Ovary (tissue), 3 donors: ENCODE measurements at regions not wholly inside any gene's neighbourhood (a gene's known extent, or its start where the extent isn't known, plus 50 kb on each side); places are given as distances from the start of the nearest gene placed in this dataset.
"Not testable (repeated sequence)": the region's sequence is repeated elsewhere in the genome, so short reads cannot be mapped to it uniquely, and the experiment has no call there.

ENCODE experiments used
- EP300 ChIP-seq: sonication (generic); formaldehyde crosslinking; IDR thresholded peaks from one replicate; pipeline ENCODE4 v1.6.1; 2017; ENCODE audit warnings: antibody characterized with exemption
- POLR2A ChIP-seq: fragments of 450-650 bp; IDR thresholded peaks from one replicate; pipeline ENCODE4 v1.6.1; 2017; ENCODE audit warnings: antibody characterized with exemption, mild to moderate bottlenecking, moderate library complexity
- TF ChIP-seq, protein P1 (sequence below), 3 donors: fragments of 450-650 bp in 2 of 3; fragments of 200-600 bp in 1 of 3; IDR thresholded peaks; one replicate each; pipeline versions ENCODE4 v1.5.1 to v1.8.0; 2016 to 2022; ENCODE audit warnings: antibody characterized with exemption in 3 of 3, mild to moderate bottlenecking in 1 of 3
- donor health status: DM: no; HTN: no; CAD: no.

DNA sequence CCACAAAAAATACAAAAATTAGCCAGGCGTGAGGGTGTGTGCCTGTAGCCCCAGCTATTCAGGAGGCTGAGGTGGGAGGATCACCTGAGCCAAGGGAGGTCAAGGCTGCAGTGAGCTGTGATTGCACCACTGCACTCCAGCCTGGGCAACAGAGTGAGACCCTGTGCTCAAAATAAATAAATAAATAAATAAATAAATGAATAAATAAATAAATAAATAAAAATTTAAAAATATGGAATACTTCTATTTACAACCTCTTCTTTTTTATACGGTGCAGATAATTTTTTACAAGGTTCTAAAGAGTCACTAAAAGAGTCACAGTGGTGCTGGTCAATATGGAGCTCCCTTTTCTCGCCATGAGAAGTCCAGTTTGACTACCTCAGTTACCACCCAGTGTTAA, 265.4 kb upstream of the AGAP1 start:
- TF ChIP-seq, protein P1, sequence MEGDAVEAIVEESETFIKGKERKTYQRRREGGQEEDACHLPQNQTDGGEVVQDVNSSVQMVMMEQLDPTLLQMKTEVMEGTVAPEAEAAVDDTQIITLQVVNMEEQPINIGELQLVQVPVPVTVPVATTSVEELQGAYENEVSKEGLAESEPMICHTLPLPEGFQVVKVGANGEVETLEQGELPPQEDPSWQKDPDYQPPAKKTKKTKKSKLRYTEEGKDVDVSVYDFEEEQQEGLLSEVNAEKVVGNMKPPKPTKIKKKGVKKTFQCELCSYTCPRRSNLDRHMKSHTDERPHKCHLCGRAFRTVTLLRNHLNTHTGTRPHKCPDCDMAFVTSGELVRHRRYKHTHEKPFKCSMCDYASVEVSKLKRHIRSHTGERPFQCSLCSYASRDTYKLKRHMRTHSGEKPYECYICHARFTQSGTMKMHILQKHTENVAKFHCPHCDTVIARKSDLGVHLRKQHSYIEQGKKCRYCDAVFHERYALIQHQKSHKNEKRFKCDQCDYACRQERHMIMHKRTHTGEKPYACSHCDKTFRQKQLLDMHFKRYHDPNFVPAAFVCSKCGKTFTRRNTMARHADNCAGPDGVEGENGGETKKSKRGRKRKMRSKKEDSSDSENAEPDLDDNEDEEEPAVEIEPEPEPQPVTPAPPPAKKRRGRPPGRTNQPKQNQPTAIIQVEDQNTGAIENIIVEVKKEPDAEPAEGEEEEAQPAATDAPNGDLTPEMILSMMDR (IDR thresholded peaks at IDR 0.05) = not testable (repeated sequence)
- TF ChIP-seq POLR2A, EP300: not testable (repeated sequence)
